Activated CD8-positive, alpha-beta memory T cell treated with anti-CD3 and anti-CD28 coated beads for 4 hours (primary cell): ENCODE measurements at regions not wholly inside any gene's neighbourhood (a gene's known extent, or its start where the extent isn't known, plus 50 kb on each side); places are given as distances from the start of the nearest gene placed in this dataset.
"Not testable (repeated sequence)": the region's sequence is repeated elsewhere in the genome, so short reads cannot be mapped to it uniquely, and the experiment has no call there.

Experiments used
- DNase-seq, 2 donors: peaks; one replicate each; pipeline ENCODE4 v3.0.0-alpha.2; 2020; ENCODE audit warnings: low read depth in 2 of 2

DNA sequence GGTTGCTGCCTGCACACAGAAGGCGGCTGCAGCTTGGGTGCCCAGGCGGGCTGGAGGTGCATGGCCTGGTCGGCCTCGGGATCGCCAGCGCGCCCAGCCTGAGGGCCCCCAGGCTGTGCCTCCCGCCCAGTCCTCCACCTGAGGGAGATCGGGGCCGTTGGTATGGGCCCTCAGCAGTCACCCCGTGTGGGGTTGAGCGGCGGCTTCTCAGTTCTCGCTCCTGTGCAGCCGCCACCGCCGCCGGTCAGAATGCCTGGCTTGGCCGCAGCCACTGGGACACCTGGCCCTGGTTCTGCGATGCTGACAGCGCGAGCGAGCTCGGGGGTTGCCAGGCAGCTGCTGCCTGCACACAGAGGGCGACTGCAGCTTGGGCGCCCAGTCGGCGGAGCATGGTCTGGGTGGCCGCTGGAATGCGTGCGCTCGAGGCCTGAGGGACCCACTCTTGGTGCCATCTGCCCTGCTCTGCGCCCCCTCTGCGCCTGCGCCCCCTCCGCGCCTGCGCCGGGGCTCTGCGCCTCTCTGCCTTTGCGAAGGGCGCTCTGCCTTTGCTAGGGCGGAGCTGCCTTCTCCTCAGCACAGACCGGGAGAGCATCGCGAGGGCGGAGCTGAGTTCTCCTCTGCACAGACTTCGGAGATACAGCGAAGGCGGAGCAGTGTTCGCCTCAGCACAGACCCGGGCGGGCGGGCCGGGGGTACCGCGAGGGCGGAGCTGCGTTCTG is 84.6 kb upstream of the ZNG1F start:
- DNase-seq = peak; percentile 42 to 59

DNA sequence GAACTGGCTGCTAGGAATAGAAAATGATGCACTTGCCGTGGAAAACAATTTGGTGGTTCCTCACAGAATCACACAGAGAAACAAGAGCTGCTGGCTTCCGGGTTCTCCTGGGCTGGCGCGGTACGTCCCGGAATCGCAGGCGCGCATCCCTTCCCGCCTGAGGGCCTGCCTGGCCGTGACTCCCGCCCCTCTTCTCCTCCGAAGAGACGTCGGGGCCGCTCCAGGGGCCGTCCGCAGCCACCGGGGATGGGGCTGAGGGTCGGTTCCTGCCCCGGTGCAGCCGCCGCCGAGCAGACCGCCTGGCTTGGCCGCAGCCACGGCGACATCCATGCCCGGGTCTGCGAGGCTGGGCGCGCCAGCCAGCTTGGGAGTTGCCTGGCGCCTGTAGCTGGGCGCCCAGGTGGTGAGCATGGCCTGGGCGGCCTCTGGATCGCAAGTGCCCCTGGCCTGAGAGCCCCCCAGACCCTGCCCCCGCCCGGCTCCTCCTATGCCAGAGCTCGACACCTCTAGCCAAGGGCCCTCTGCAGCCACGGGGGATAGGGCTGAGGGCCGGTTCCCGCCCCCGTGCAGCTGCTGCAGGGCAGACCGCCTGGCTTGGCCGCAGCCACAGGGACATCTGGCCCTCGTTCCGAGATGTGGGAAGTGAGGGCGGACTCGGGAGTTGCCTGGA is 83.9 kb upstream of the ZNG1F start:
- not testable (repeated sequence) for DNase-seq

DNA sequence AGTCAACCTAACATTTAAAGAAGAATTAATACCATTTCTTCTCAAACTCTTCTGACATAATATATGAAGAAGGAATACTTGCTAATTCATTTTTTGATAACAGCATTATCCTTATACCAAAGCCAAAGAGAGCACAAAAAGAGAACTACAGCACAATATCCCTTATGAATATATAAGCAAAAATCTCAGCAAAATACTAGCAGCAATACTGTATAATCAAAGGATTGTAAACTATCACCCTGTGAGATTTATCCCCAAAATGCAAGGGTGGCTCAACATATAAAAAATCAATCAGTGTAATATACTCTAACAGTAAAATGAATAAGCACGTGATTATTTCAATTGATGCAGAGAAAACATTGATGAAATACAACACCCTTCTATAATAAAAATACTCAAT is 81.9 kb upstream of the ZNG1F start:
- DNase-seq = not testable (repeated sequence)

DNA sequence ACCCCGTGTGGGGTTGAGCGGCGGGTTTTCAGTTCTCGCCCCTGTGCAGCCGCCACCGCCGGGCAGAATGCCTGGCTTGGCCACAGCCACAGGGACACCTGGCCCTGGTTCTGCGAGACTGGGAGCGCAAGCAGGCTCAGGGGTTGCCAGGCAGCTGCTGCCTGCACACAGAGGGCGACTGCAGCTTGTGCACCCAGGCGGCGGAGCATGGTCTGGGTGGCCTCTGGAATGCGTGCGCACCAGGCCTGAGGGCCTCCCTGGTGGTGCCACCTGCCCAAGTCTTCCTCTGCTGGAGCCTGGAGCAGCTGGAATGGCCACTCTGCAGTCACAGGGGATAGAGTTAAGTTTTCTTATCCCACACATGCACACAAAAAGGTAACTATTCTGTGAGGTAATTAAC is 80.4 kb upstream of the ZNG1F start:
- not testable (repeated sequence) for DNase-seq

DNA sequence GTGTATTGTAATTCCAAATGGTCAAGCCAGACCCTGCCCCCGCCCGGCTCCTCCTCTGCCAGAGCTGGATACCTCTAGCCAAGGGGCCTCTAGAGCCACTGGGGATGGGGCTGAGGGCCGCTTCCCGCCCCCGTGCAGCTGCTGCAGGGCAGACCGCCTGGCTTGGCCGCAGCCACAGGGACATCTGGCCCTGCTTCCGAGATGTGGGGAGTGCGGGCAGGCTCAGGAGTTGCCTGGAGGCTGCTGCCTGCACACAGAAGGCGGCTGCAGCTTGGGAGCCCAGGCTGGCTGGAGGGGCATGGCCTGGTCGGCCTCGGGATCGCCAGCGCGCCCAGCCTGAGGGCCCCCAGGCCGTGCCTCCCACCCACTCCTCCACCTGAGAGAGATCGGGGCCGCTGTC is 79.9 kb upstream of the ZNG1F start:
- DNase-seq = not testable (repeated sequence)

DNA sequence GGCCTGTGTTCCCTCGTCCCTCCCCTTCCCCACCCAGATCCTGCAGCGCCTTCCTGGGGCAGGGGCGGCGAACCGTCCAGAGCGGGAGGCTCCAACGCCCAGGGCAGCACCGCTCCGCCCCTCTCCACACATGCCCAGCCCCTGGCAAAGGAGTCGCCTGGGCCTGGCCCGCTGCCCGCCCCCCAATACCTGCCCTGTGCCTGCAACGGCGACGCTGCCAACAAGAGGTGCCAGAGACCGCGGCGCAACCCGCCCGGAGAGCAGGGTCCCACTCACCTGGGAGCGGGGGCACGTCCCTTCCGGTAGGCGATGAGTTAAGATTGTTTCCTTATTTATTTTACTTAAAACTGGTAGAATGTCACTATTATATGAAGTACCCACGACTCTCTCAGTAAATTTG is 77.5 kb upstream of the ZNG1F start:
- not testable (repeated sequence) for DNase-seq

DNA sequence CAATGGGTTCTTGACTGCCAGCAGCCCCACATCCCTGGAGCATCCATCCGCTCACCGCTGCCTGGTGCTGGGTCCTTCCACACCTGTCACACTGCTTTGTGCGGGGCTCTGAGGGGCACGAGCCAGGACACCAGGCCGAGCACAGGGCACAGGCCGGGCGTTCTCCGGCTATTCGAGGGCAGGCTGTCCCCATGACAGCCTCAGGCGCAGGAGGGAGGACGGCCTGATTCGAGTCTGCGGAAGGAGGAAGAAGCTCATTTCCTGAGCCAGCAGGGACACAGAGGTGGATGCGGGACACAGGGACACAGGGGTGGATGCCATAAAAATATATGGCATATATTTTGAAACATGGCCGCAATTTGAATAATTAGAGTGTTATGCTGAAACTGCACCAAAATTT is 76.9 kb upstream of the ZNG1F start:
- DNase-seq = not testable (repeated sequence)

DNA sequence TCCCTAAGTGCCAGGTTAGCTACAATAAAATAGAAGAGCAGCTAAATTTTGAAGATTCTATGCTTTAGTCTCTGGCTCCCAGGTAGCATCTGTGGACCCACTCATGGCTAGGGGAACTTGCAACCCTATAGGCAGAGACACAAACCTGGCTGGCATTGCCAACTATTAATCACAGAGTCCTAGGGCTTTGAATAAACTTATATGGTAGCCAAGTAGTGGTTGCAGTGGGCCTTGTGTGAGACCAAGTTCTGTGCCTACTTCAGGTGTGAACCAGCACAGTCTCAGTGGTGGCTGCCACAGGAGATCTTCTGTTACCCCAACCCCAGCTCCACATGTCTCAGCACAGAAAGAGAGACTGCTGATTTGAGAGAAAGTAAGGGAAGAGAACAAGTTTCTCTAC is 62.9 kb upstream of the ZNG1F start:
- DNase-seq = not testable (repeated sequence)

DNA sequence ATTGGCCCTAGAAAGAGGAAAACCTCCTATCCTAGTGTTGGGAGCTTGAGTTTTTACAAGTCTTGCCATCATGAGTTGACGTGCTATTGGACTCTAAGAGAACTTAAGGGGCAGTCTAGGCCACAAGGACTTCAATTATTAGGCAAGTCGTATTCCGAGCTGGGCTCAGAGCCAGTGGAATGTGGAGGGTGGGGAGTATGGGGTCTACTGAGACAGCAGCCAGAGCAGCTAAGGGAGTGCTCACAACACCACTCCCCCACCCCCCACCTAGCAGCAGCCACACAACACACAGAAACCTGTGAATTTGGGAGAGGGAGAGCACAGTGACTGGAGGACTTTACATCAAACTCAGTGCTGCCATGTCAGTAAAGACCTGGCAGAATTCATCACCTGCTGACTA is 62.0 kb upstream of the ZNG1F start:
- DNase-seq = not testable (repeated sequence)

DNA sequence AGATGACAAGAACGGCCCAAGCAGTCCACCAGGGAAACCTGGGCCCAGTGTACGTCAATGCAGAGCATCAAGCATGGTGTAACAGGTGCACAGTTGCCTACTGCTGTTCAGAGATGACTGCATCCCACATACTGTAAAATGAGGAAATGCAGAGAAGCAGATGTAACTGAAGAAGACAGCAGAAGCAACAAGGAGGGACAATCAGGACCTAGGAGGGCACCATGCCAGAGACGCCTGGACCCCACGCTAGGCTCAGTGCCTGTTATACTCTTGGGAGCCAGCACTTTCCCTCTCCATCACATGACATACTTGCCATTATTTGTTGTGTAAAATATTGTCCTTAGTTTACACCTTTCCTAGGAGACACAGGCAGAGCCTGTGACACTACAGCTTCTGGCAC is 57.6 kb upstream of the ZNG1F start:
- DNase-seq = not testable (repeated sequence)
